ENCODE measurements at regions not wholly inside any gene's neighbourhood (a gene's known extent, or its start where the extent isn't known, plus 50 kb on each side); places are given as distances from the start of the nearest gene placed in this dataset.

GRCh38 chr5:61268871-61269270, 63.2 kb upstream of the ZSWIM6 start:
- Histone ChIP-seq H3K27me3 (no peaks in the 10 kb centered on the region), H3K4me1 (no peaks in the 10 kb centered on the region), H3K9me3 (no peaks in the 10 kb centered on the region), H3K36me3 (no peaks in the 10 kb centered on the region), H3K4me3 (no peak overlapping the region), H3K27ac (no peak overlapping the region)
- no peak for TF ChIP-seq CTCF (IDR thresholded peaks at IDR 0.05)
- no peak for TF ChIP-seq POLR2A (IDR thresholded peaks at IDR 0.05)
- WGBS, 2 donors, result 43 to 58% methylated on average over 2 of the region's 2 CpGs
- no peak for DNase-seq
- intact Hi-C loops (cut with DNase I), result no loop called here

- WGBS, 2 donors, result 82% methylated on average over 7 of the region's 7 CpGs
- no peak for DNase-seq
- H3K36me3 ChIP-seq, result no peaks in the 10 kb centered on the region
- no peaks in the 10 kb centered on the region for H3K27me3 ChIP-seq
- no peaks in the 10 kb centered on the region for H3K9me3 ChIP-seq
- TF ChIP-seq CTCF (IDR thresholded peaks at IDR 0.05) (no peak), POLR2A (IDR thresholded peaks at IDR 0.05) (no peak), POLR2AphosphoS5 (IDR thresholded peaks at IDR 0.05) (no peak), EP300 (IDR thresholded peaks at IDR 0.05) (no peak)
- no peak overlapping the region for H3K27ac ChIP-seq
- H3K4me1 ChIP-seq, result peaks cover 0 to 4% (median 0%) of the 10 kb centered on the region in 4 donors
- H3K4me3 ChIP-seq, result no peak overlapping the region
- intact Hi-C loops (cut with DNase I), result no loop called here
Measured at GRCh38 chr5:61270510-61271165, 61.4 kb upstream of the ZSWIM6 start.

- WGBS, 2 donors, result 93% methylated on average over 2 of the region's 2 CpGs
- intact Hi-C loops (cut with DNase I), result no loop called here
- TF ChIP-seq CTCF (IDR thresholded peaks at IDR 0.05) (no peak), EP300 (IDR thresholded peaks at IDR 0.05) (no peak), POLR2A (IDR thresholded peaks at IDR 0.05) (no peak), POLR2AphosphoS5 (IDR thresholded peaks at IDR 0.05) (no peak)
- Histone ChIP-seq H3K4me1 (peaks cover 0 to 7% (median 5%) of the 10 kb centered on the region in 4 donors), H3K27me3 (no peaks in the 10 kb centered on the region), H3K36me3 (no peaks in the 10 kb centered on the region), H3K9me3 (no peaks in the 10 kb centered on the region), H3K27ac (no peak overlapping the region), H3K4me3 (no peak overlapping the region)
- no peak for DNase-seq
Measured at GRCh38 chr5:61272688-61273087, 59.4 kb upstream of the ZSWIM6 start.

GRCh38 chr5:61273279-61273975, 58.6 kb upstream of the ZSWIM6 start:
- intact Hi-C loops (cut with DNase I), result no loop called here
- 98 to 99% methylated on average over 1 of the region's 1 CpG for WGBS, 2 donors
- DNase-seq, result no peak
- Histone ChIP-seq H3K36me3 (no peaks in the 10 kb centered on the region), H3K4me3 (no peak overlapping the region), H3K27me3 (no peaks in the 10 kb centered on the region), H3K27ac (no peak overlapping the region), H3K9me3 (no peaks in the 10 kb centered on the region), H3K4me1 (peaks cover 0 to 9% (median 5%) of the 10 kb centered on the region in 4 donors)
- TF ChIP-seq CTCF (IDR thresholded peaks at IDR 0.05) (no peak), EP300 (IDR thresholded peaks at IDR 0.05) (no peak), POLR2A (IDR thresholded peaks at IDR 0.05) (no peak), POLR2AphosphoS5 (IDR thresholded peaks at IDR 0.05) (no peak)
